ENCODE measurements at regions not wholly inside any gene's neighbourhood (a gene's known extent, or its start where the extent isn't known, plus 50 kb on each side); places are given as distances from the start of the nearest gene placed in this dataset.

GRCh38 chr13:105070452-105070851 is 1465.0 kb downstream of the EFNB2 start:
- Mint-ChIP-seq H3K4me1 (no peaks in the 10 kb centered on the region), H3K4me3 (no peak overlapping the region), H3K9me3 (no peaks in the 10 kb centered on the region), H3K36me3 (ENCODE audit: low read depth) (no peaks in the 10 kb centered on the region), H3K27ac (peak overlapping the region; percentile 68; the same call in 1 of the 2 replicates), H3K27me3 (ENCODE audit: insufficient read depth, low read depth, poor library complexity) (no peaks in the 10 kb centered on the region)
- TF ChIP-seq, protein P1, sequence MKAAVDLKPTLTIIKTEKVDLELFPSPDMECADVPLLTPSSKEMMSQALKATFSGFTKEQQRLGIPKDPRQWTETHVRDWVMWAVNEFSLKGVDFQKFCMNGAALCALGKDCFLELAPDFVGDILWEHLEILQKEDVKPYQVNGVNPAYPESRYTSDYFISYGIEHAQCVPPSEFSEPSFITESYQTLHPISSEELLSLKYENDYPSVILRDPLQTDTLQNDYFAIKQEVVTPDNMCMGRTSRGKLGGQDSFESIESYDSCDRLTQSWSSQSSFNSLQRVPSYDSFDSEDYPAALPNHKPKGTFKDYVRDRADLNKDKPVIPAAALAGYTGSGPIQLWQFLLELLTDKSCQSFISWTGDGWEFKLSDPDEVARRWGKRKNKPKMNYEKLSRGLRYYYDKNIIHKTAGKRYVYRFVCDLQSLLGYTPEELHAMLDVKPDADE (IDR thresholded peaks at IDR 0.05) = no peak
- TF ChIP-seq JUNB (IDR thresholded peaks at IDR 0.05; ENCODE audit: unreplicated experiment) (no peak), POLR2AphosphoS5 (IDR thresholded peaks at IDR 0.05; ENCODE audit: low read depth) (no peak), CREB1 (CRISPR knock-in tag; IDR thresholded peaks at IDR 0.05; ENCODE audit: low read depth) (no peak), CTCF (conservative IDR thresholded peaks at IDR 0.05; ENCODE audit: low read depth in 2 of 2) (no peak), ZNF114 (CRISPR knock-in tag; IDR thresholded peaks at IDR 0.05) (no peak), NANOG (IDR thresholded peaks at IDR 0.05; ENCODE audit: borderline replicate concordance) (no peak), EZH2phosphoT487 (IDR thresholded peaks at IDR 0.05; ENCODE audit: unreplicated experiment) (no peak)
- TF ChIP-seq, protein P2, sequence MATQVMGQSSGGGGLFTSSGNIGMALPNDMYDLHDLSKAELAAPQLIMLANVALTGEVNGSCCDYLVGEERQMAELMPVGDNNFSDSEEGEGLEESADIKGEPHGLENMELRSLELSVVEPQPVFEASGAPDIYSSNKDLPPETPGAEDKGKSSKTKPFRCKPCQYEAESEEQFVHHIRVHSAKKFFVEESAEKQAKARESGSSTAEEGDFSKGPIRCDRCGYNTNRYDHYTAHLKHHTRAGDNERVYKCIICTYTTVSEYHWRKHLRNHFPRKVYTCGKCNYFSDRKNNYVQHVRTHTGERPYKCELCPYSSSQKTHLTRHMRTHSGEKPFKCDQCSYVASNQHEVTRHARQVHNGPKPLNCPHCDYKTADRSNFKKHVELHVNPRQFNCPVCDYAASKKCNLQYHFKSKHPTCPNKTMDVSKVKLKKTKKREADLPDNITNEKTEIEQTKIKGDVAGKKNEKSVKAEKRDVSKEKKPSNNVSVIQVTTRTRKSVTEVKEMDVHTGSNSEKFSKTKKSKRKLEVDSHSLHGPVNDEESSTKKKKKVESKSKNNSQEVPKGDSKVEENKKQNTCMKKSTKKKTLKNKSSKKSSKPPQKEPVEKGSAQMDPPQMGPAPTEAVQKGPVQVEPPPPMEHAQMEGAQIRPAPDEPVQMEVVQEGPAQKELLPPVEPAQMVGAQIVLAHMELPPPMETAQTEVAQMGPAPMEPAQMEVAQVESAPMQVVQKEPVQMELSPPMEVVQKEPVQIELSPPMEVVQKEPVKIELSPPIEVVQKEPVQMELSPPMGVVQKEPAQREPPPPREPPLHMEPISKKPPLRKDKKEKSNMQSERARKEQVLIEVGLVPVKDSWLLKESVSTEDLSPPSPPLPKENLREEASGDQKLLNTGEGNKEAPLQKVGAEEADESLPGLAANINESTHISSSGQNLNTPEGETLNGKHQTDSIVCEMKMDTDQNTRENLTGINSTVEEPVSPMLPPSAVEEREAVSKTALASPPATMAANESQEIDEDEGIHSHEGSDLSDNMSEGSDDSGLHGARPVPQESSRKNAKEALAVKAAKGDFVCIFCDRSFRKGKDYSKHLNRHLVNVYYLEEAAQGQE (IDR thresholded peaks at IDR 0.05; ENCODE audit: unreplicated experiment) = no peak
- Histone ChIP-seq H3K4me2 (no peak overlapping the region), H3K27ac (ENCODE audit: low read depth) (no peak overlapping the region), H3K79me2 (replicated peaks; ENCODE audit: insufficient read depth) (no peaks in the 10 kb centered on the region), H4K20me1 (replicated peaks; ENCODE audit: insufficient read depth) (no peaks in the 10 kb centered on the region), H3K4me1 (ENCODE audit: insufficient read depth) (no peaks in the 10 kb centered on the region), H3K36me3 (ENCODE audit: insufficient read depth) (no peaks in the 10 kb centered on the region; the same call in 1 of the 2 replicates), H3K27me3 (ENCODE audit: insufficient read depth) (no peaks in the 10 kb centered on the region), H3K9me2 (ENCODE audit: insufficient read depth) (no peaks in the 10 kb centered on the region), H3F3A (replicated peaks; ENCODE audit: low read depth) (no peaks in the 10 kb centered on the region), H3K4me3 (no peak overlapping the region), H2AFZ (peak overlapping the region; percentile 72; the same call in 1 of the 2 replicates)
- DNase-seq (ENCODE audit: low spot score) = no peak
- ATAC-seq = no peak

- no peaks in the 10 kb centered on the region for H3K27me3 Mint-ChIP-seq (ENCODE audit: insufficient read depth, low read depth, poor library complexity)
- H3K9me3 Mint-ChIP-seq = no peaks in the 10 kb centered on the region
- H3K79me2 ChIP-seq (replicated peaks; ENCODE audit: insufficient read depth) = no peaks in the 10 kb centered on the region
- no peak for DNase-seq (ENCODE audit: low spot score)
- no peak overlapping the region for H3K4me3 Mint-ChIP-seq
- H3K4me1 ChIP-seq (ENCODE audit: insufficient read depth) = no peaks in the 10 kb centered on the region
- H3K27ac ChIP-seq (ENCODE audit: low read depth) = no peak overlapping the region
- H3K27ac Mint-ChIP-seq = no peak overlapping the region
- H3K4me2 ChIP-seq = no peak overlapping the region
- H3K9me2 ChIP-seq (ENCODE audit: insufficient read depth) = no peaks in the 10 kb centered on the region
- H3K36me3 Mint-ChIP-seq (ENCODE audit: low read depth) = no peaks in the 10 kb centered on the region
- no peaks in the 10 kb centered on the region for H3K4me1 Mint-ChIP-seq
- H3K36me3 ChIP-seq (ENCODE audit: insufficient read depth) = no peaks in the 10 kb centered on the region; the same call in 1 of the 2 replicates
- no peak overlapping the region for H2AFZ ChIP-seq
- ATAC-seq = no peak
- no peak overlapping the region for H3K4me3 ChIP-seq
- H4K20me1 ChIP-seq (replicated peaks; ENCODE audit: insufficient read depth) = no peaks in the 10 kb centered on the region
- no peaks in the 10 kb centered on the region for H3F3A ChIP-seq (replicated peaks; ENCODE audit: low read depth)
- no peaks in the 10 kb centered on the region for H3K27me3 ChIP-seq (ENCODE audit: insufficient read depth)
- TF ChIP-seq CTCF (conservative IDR thresholded peaks at IDR 0.05; ENCODE audit: low read depth in 2 of 2) = no peak
- TF ChIP-seq, protein P2 (IDR thresholded peaks at IDR 0.05; ENCODE audit: unreplicated experiment) = no peak
- TF ChIP-seq ZNF114 (CRISPR knock-in tag; IDR thresholded peaks at IDR 0.05) = no peak
- no peak for TF ChIP-seq EZH2 (IDR thresholded peaks at IDR 0.05; ENCODE audit: low read depth, unreplicated experiment)
These were observed 1466.4 kb downstream of the EFNB2 start for GRCh38 chr13:105069106-105069505.

Data from GM23338 (cell line).